IMR-90 (cell line): ENCODE measurements at regions not wholly inside any gene's neighbourhood (a gene's known extent, or its start where the extent isn't known, plus 50 kb on each side); places are given as distances from the start of the nearest gene placed in this dataset.

ENCODE experiments used
- ATAC-seq: fragments of 200-7000 bp; cut with Tn5 transposase; 2 replicates; pipeline ENCODE4 v1.9.1; 2020; ENCODE audit warnings: low read depth, mild to moderate bottlenecking, moderate library complexity
- BruUV-seq: library from RNA; stranded (reverse); fragments of 400-500 nt; replicated peaks from 2 replicates; lab custom pipeline; 2021; lab: Mats Ljungman, UMichigan
- CTCF ChIA-PET: fragments of 300-600 bp; formaldehyde crosslinking; extraction: SDS; loops from one replicate; lab custom pipeline; 2021; ENCODE audit warnings: antibody characterized with exemption; lab: Yijun Ruan, JAX
- POLR2A ChIA-PET: fragments of 300-600 bp; sonication (Branson Sonifier 250); formaldehyde crosslinking; loops from one replicate; lab custom pipeline; 2022; ENCODE audit warnings: antibody characterized with exemption; ENCODE audit not compliant: unreplicated experiment; lab: Charles Lee
- DNase-seq: peaks from one replicate; pipeline ENCODE4 v3.0.0; 2013
- H2AFZ ChIP-seq: replicated peaks from 2 replicates; pipeline ENCODE3; 2013; ENCODE audit warnings: low read length, mild to moderate bottlenecking; ENCODE audit not compliant: poor library complexity
- H2AK5ac ChIP-seq: 2 replicates; pipeline ENCODE4 v1.6.1; 2013; ENCODE audit warnings: low read depth, low read length, inconsistent platforms
- H2AK9ac ChIP-seq: replicated peaks from 2 replicates; pipeline ENCODE3; 2013; ENCODE audit warnings: mild to moderate bottlenecking, low read depth, low read length, moderate library complexity; ENCODE audit not compliant: poor library complexity
- H2BK120ac ChIP-seq: 2 replicates; pipeline ENCODE4 v1.6.1; 2013; ENCODE audit warnings: low read depth, low read length, inconsistent platforms
- H2BK15ac ChIP-seq: 3 replicates; pipeline ENCODE4 v1.6.1; 2013; ENCODE audit warnings: low read depth, low read length, inconsistent platforms
- H2BK20ac ChIP-seq: 2 replicates; pipeline ENCODE4 v1.6.1; 2013; ENCODE audit warnings: low read depth, mild to moderate bottlenecking, inconsistent platforms, low read length, moderate library complexity
- H2BK5ac ChIP-seq: 2 replicates; pipeline ENCODE4 v1.6.1; 2013; ENCODE audit warnings: mild to moderate bottlenecking, low read depth, low read length, inconsistent platforms; ENCODE audit not compliant: poor library complexity, severe bottlenecking
- H3K14ac ChIP-seq: replicated peaks from 2 replicates; pipeline ENCODE4 v1.6.1; 2013; ENCODE audit warnings: low read depth, low read length, inconsistent platforms
- H3K18ac ChIP-seq: 2 replicates; pipeline ENCODE4 v1.6.1; 2013; ENCODE audit warnings: low read depth, low read length, control low read depth
- H3K23ac ChIP-seq: 2 replicates; pipeline ENCODE4 v1.6.1; 2013; ENCODE audit warnings: low read depth, low read length, inconsistent platforms
- H3K27ac ChIP-seq: 2 replicates; pipeline ENCODE4 v1.5.1; 2013; ENCODE audit warnings: mild to moderate bottlenecking, control low read depth, low read length; ENCODE audit not compliant: insufficient read depth
- H3K27me3 ChIP-seq: 2 replicates; pipeline ENCODE4 v1.6.1; 2013; ENCODE audit warnings: low read length; ENCODE audit not compliant: control insufficient read depth, insufficient read depth
- H3K36me3 ChIP-seq: 2 replicates; pipeline ENCODE4 v1.6.1; 2013; ENCODE audit warnings: low read length, mixed read lengths; ENCODE audit not compliant: control insufficient read depth, insufficient read depth
- H3K4ac ChIP-seq: 2 replicates; pipeline ENCODE4 v1.6.1; 2013; ENCODE audit warnings: low read depth, low read length, inconsistent platforms
- H3K4me1 ChIP-seq: 2 replicates; pipeline ENCODE4 v1.6.1; 2013; ENCODE audit warnings: low read length, mixed read lengths; ENCODE audit not compliant: control insufficient read depth, insufficient read depth
- H3K4me2 ChIP-seq: 2 replicates; pipeline ENCODE4 v1.6.1; 2013; ENCODE audit warnings: low read depth, mild to moderate bottlenecking, control low read depth, low read length, moderate library complexity
- H3K4me3 ChIP-seq: 2 replicates; pipeline ENCODE4 v1.5.1; 2013; ENCODE audit warnings: low read depth, mild to moderate bottlenecking, control low read depth, low read length, moderate library complexity; ENCODE audit not compliant: insufficient read depth
- H3K56ac ChIP-seq: 2 replicates; pipeline ENCODE4 v1.6.1; 2013; ENCODE audit warnings: low read length, inconsistent platforms; ENCODE audit not compliant: insufficient read depth; ENCODE audit errors: extremely low read depth
- H3K79me1 ChIP-seq, 2 experiments: 2 replicates each; pipeline ENCODE4 v1.6.1; 2013; ENCODE audit warnings: low read length in 2 of 2, inconsistent platforms in 1 of 2, low read depth in 1 of 2
- H3K9ac ChIP-seq: 2 replicates; pipeline ENCODE4 v1.6.1; 2013; ENCODE audit warnings: low read depth, low read length, control low read depth
- H3K9me1 ChIP-seq: 2 replicates; pipeline ENCODE4 v1.6.1; 2013; ENCODE audit warnings: low read length, inconsistent platforms; ENCODE audit not compliant: insufficient read depth
- H3K9me3 ChIP-seq: 2 replicates; pipeline ENCODE4 v1.6.1; 2013; ENCODE audit warnings: low read length; ENCODE audit not compliant: control insufficient read depth, insufficient read depth
- H4K20me1 ChIP-seq: 2 replicates; pipeline ENCODE4 v1.6.1; 2013; ENCODE audit warnings: low read length, inconsistent platforms; ENCODE audit not compliant: insufficient read depth
- H4K5ac ChIP-seq: 2 replicates; pipeline ENCODE4 v1.6.1; 2013; ENCODE audit warnings: mild to moderate bottlenecking, low read depth, low read length, control low read depth
- H4K8ac ChIP-seq, 2 experiments: 2 replicates each; pipeline ENCODE4 v1.6.1; 2013; ENCODE audit warnings: low read depth in 2 of 2, low read length in 2 of 2, control low read depth in 1 of 2, inconsistent platforms in 1 of 2
- H4K91ac ChIP-seq: 2 replicates; pipeline ENCODE4 v1.6.1; 2013; ENCODE audit warnings: low read depth, low read length, inconsistent platforms; ENCODE audit not compliant: insufficient read depth
- BHLHE40 ChIP-seq: fragments of 150-350 bp; IDR thresholded peaks from 2 replicates; pipeline ENCODE4 v1.6.1; 2016; ENCODE audit warnings: mild to moderate bottlenecking, low read depth, low read length
- CEBPB ChIP-seq: IDR thresholded peaks from 2 replicates; pipeline ENCODE4 v1.6.1; 2012; ENCODE audit warnings: low read depth, low read length, improper control_type of control experiment
- CHD1 ChIP-seq: IDR thresholded peaks from 2 replicates; pipeline ENCODE4 v1.6.1; 2012; ENCODE audit warnings: low read depth, low read length, improper control_type of control experiment
- CTCF ChIP-seq: conservative IDR thresholded peaks from 2 replicates; pipeline ENCODE4 v1.5.1; 2012; ENCODE audit warnings: mild to moderate bottlenecking, low read depth, low read length, improper control_type of control experiment
- ELK1 ChIP-seq: fragments of 150-350 bp; IDR thresholded peaks from 2 replicates; pipeline ENCODE4 v1.6.1; 2016; ENCODE audit warnings: low read depth, mild to moderate bottlenecking, low read length, moderate library complexity, borderline replicate concordance
- FOS ChIP-seq: fragments of 150-350 bp; IDR thresholded peaks from 2 replicates; pipeline ENCODE4 v1.6.1; 2016; ENCODE audit warnings: low read depth, low read length
- MAFK ChIP-seq: IDR thresholded peaks from 2 replicates; pipeline ENCODE4 v1.6.1; 2012; ENCODE audit warnings: low read depth, low read length, improper control_type of control experiment
- MAZ ChIP-seq: IDR thresholded peaks from 2 replicates; pipeline ENCODE4 v1.6.1; 2012; ENCODE audit warnings: low read depth, mild to moderate bottlenecking, low read length, improper control_type of control experiment, moderate library complexity, borderline replicate concordance
- MXI1 ChIP-seq: IDR thresholded peaks from 2 replicates; pipeline ENCODE4 v1.6.1; 2012; ENCODE audit warnings: low read depth, mild to moderate bottlenecking, low read length, moderate library complexity, borderline replicate concordance
- NFE2L2 ChIP-seq: fragments of 150-350 bp; IDR thresholded peaks from 2 replicates; pipeline ENCODE4 v1.6.1; 2016; ENCODE audit warnings: low read depth, mild to moderate bottlenecking, low read length
- POLR2A ChIP-seq: IDR thresholded peaks from 2 replicates; pipeline ENCODE4 v1.6.1; 2012; ENCODE audit warnings: mild to moderate bottlenecking, low read depth, low read length
- RAD21 ChIP-seq: IDR thresholded peaks from 2 replicates; pipeline ENCODE4 v1.6.1; 2012; ENCODE audit warnings: low read length, improper control_type of control experiment
- RCOR1 ChIP-seq: IDR thresholded peaks from 2 replicates; pipeline ENCODE4 v1.6.1; 2012; ENCODE audit warnings: mild to moderate bottlenecking, low read length, improper control_type of control experiment; ENCODE audit not compliant: insufficient replicate concordance
- RFX5 ChIP-seq: IDR thresholded peaks from 2 replicates; pipeline ENCODE4 v1.8.0; 2012; ENCODE audit warnings: low read depth, mild to moderate bottlenecking, low read length, moderate library complexity
- SMC3 ChIP-seq: fragments of 150-350 bp; IDR thresholded peaks from 2 replicates; pipeline ENCODE4 v1.6.1; 2016; ENCODE audit warnings: low read depth, mild to moderate bottlenecking, antibody characterized with exemption, low read length, moderate library complexity
- USF2 ChIP-seq: fragments of 150-350 bp; IDR thresholded peaks from 2 replicates; pipeline ENCODE4 v1.6.1; 2017; ENCODE audit warnings: mild to moderate bottlenecking, antibody characterized with exemption, low read length, low read depth
- WGBS, 2 experiments: methylation state at CpG; one replicate each; pipeline versions ENCODE4 v1.1.5 to v1.1.7; 2013; ENCODE audit warnings: missing lambda C conversion rate in 2 of 2; ENCODE audit not compliant: insufficient read length in 1 of 2; ENCODE audit errors: extremely low coverage in 2 of 2; 5-methylcytosine and 5-hydroxymethylcytosine counted together
- dilution Hi-C: fragments of 300-500 bp; cut with HindIII; formaldehyde crosslinking; loops from one replicate; pipeline ENCODE4 v1.14.3; 2018; ENCODE audit warnings: low sequenced_read_pairs; ENCODE audit not compliant: unreplicated experiment
- in situ Hi-C: fragments of 300-500 bp; cut with MboI; formaldehyde crosslinking; loops from 3 replicates; pipeline ENCODE4 v1.14.3; 2019; ENCODE audit warnings: low sequenced_read_pairs, inconsistent platforms, mixed read lengths
- intact Hi-C: fragments of 100-400 bp; cut with micrococcal nuclease; formaldehyde crosslinking; loops from 2 replicates; pipeline ENCODE4 v1.10.0; 2022

GRCh38 chr6:147116056-147116455 lies 88.2 kb upstream of the STXBP5 start:
- no TSS peak for BruUV-seq

More at GRCh38 chr6:147116056-147116455, 88.2 kb upstream of the STXBP5 start:
- DNase-seq (no peak), ATAC-seq (no peak)
- Histone ChIP-seq H2AK5ac (no peak overlapping the region), H3K4me1 (no peaks in the 10 kb centered on the region), H3K14ac (no peak overlapping the region), H3K23ac (no peak overlapping the region), H3K9me3 (no peaks in the 10 kb centered on the region; the same call in 1 of the 2 replicates), H3K9me1 (no peaks in the 10 kb centered on the region), H2BK20ac (no peak overlapping the region), H3K27ac (no peak overlapping the region), H2AK9ac (no peak overlapping the region), H3K4me2 (no peak overlapping the region), H2BK5ac (no peak overlapping the region), H4K20me1 (no peaks in the 10 kb centered on the region), H2AFZ (no peak overlapping the region), H4K5ac (no peak overlapping the region), H3K4ac (no peak overlapping the region), H4K8ac (no peak overlapping the region), H3K36me3 (no peaks in the 10 kb centered on the region), H2BK120ac (no peak overlapping the region), H2BK15ac (no peak overlapping the region), H3K27me3 (no peaks in the 10 kb centered on the region), H3K9ac (no peak overlapping the region), H3K56ac (no peak overlapping the region), H3K79me1 (no peaks in the 10 kb centered on the region), H4K91ac (no peak overlapping the region), H3K18ac (no peak overlapping the region), H3K4me3 (no peak overlapping the region)
- ChIA-PET POLR2A (no interaction called here), CTCF (no interaction called here)
- dilution Hi-C loops = no loop called here
- TF ChIP-seq SMC3 = no peak
- TF ChIP-seq USF2 = no peak
- TF ChIP-seq POLR2A = no peak
- no peak for TF ChIP-seq CEBPB
- no peak for TF ChIP-seq RCOR1
- no peak for TF ChIP-seq ELK1
- TF ChIP-seq FOS = no peak
- no peak for TF ChIP-seq RAD21
- no peak for TF ChIP-seq RFX5
- no peak for TF ChIP-seq NFE2L2
- no peak for TF ChIP-seq MAFK
- no peak for TF ChIP-seq CHD1
- TF ChIP-seq BHLHE40 = no peak
- TF ChIP-seq MAZ = no peak
- TF ChIP-seq MXI1 = no peak
- no peak for TF ChIP-seq CTCF
- 70% methylated on average over 2 of the region's 4 CpGs; no CpG with 5 or more reads in 1 of the 2 experiments for WGBS, 2 experiments
- intact Hi-C loops = no loop called here
- in situ Hi-C loops = no loop called here
